Mesenchymal stem cell (in vitro differentiated cells and primary cell): ENCODE measurements at regions not wholly inside any gene's neighbourhood (a gene's known extent, or its start where the extent isn't known, plus 50 kb on each side); places are given as distances from the start of the nearest gene placed in this dataset.

ENCODE experiments used
- DNase-seq: peaks from one replicate; pipeline ENCODE4 v3.0.0-alpha.2; 2013
- H2AFZ ChIP-seq: one replicate; pipeline ENCODE4 v1.6.1; 2013; ENCODE audit warnings: low read depth, mild to moderate bottlenecking, control low read depth, inconsistent platforms, low read length, moderate library complexity
- H2AK5ac ChIP-seq: 2 replicates; pipeline ENCODE4 v1.6.1; 2013; ENCODE audit warnings: low read length, moderate library complexity, mild to moderate bottlenecking, inconsistent platforms; ENCODE audit not compliant: severe bottlenecking
- H2BK120ac ChIP-seq: one replicate; pipeline ENCODE4 v1.6.1; 2013; ENCODE audit warnings: low read depth, mild to moderate bottlenecking, inconsistent platforms, low read length, moderate library complexity
- H2BK12ac ChIP-seq, 2 experiments: one replicate each; pipeline ENCODE4 v1.6.1; 2013; ENCODE audit warnings: inconsistent platforms in 2 of 2, low read length in 2 of 2, mild to moderate bottlenecking in 2 of 2, moderate library complexity in 2 of 2, control low read depth in 1 of 2
- H2BK15ac ChIP-seq: one replicate; pipeline ENCODE4 v1.6.1; 2013; ENCODE audit warnings: mild to moderate bottlenecking, low read depth, inconsistent platforms; ENCODE audit not compliant: poor library complexity, severe bottlenecking
- H2BK5ac ChIP-seq: 2 replicates; pipeline ENCODE4 v1.6.1; 2013; ENCODE audit warnings: low read depth, mild to moderate bottlenecking, low read length, control low read depth, inconsistent platforms; ENCODE audit not compliant: poor library complexity, severe bottlenecking
- H3K14ac ChIP-seq, 2 experiments: one replicate each; pipeline ENCODE4 v1.6.1; 2013; ENCODE audit warnings: inconsistent platforms in 2 of 2, low read length in 2 of 2, control low read depth in 1 of 2, mild to moderate bottlenecking in 1 of 2, moderate library complexity in 1 of 2
- H3K18ac ChIP-seq, 2 experiments: one replicate each; pipeline ENCODE4 v1.6.1; 2013; ENCODE audit warnings: inconsistent platforms in 2 of 2, low read length in 2 of 2, control low read depth in 1 of 2, low read depth in 1 of 2, mild to moderate bottlenecking in 1 of 2
- H3K23ac ChIP-seq, 2 experiments: one replicate each; pipeline ENCODE4 v1.6.1; 2013; ENCODE audit warnings: inconsistent platforms in 2 of 2, low read length in 2 of 2, mild to moderate bottlenecking in 2 of 2, moderate library complexity in 2 of 2, control low read depth in 1 of 2
- H3K27ac ChIP-seq: 2 replicates; pipeline ENCODE4 v1.5.1; 2013; ENCODE audit warnings: mild to moderate bottlenecking, moderate library complexity, low read length, control low read depth, inconsistent platforms; ENCODE audit not compliant: poor library complexity, severe bottlenecking
- H3K27me3 ChIP-seq, 2 experiments: 2 replicates each; pipeline versions ENCODE4 v1.6.1 to v1.7.0; 2013; ENCODE audit warnings: low read length in 2 of 2, mild to moderate bottlenecking in 2 of 2, moderate library complexity in 2 of 2, control low read depth in 1 of 2, inconsistent platforms in 1 of 2; ENCODE audit not compliant: control insufficient read depth in 1 of 2, insufficient read depth in 1 of 2
- H3K36me3 ChIP-seq, 2 experiments: 2 replicates each; pipeline versions ENCODE4 v1.6.1 to v1.7.0; 2013; ENCODE audit warnings: low read length in 2 of 2, control low read depth in 1 of 2, inconsistent platforms in 1 of 2, low read depth in 1 of 2, mild to moderate bottlenecking in 1 of 2; ENCODE audit not compliant: insufficient read depth in 2 of 2, control insufficient read depth in 1 of 2
- H3K4ac ChIP-seq, 2 experiments: one replicate each; pipeline ENCODE4 v1.6.1; 2013; ENCODE audit warnings: inconsistent platforms in 2 of 2, low read length in 2 of 2, mild to moderate bottlenecking in 2 of 2, moderate library complexity in 2 of 2, control low read depth in 1 of 2, low read depth in 1 of 2
- H3K4me1 ChIP-seq: 2 replicates; pipeline ENCODE4 v1.6.1; 2013; ENCODE audit warnings: low read depth, low read length, control low read depth; ENCODE audit not compliant: control insufficient read depth, insufficient read depth
- H3K4me2 ChIP-seq: 2 replicates; pipeline ENCODE4 v1.6.1; 2013; ENCODE audit warnings: low read length, mild to moderate bottlenecking, inconsistent platforms; ENCODE audit not compliant: poor library complexity, severe bottlenecking
- H3K4me3 ChIP-seq, 2 experiments: 2 replicates each; pipeline versions ENCODE4 v1.5.1 to v1.7.0; 2013; ENCODE audit warnings: low read length in 2 of 2, mild to moderate bottlenecking in 2 of 2, control low read depth in 1 of 2, low read depth in 1 of 2; ENCODE audit not compliant: insufficient read depth in 1 of 2
- H3K79me1 ChIP-seq: replicated peaks from 2 replicates; pipeline ENCODE4 v1.6.1; 2013; ENCODE audit warnings: mild to moderate bottlenecking, control low read depth, low read length, inconsistent platforms; ENCODE audit not compliant: poor library complexity, severe bottlenecking
- H3K9ac ChIP-seq: 2 replicates; pipeline ENCODE4 v1.7.0; 2013; ENCODE audit warnings: mild to moderate bottlenecking, low read length, moderate library complexity
- H3K9me3 ChIP-seq: 2 replicates; pipeline ENCODE4 v1.7.0; 2013; ENCODE audit warnings: mild to moderate bottlenecking, low read length; ENCODE audit not compliant: control insufficient read depth
- H4K8ac ChIP-seq: one replicate; pipeline ENCODE4 v1.6.1; 2013; ENCODE audit warnings: inconsistent platforms, mild to moderate bottlenecking, low read length, moderate library complexity
- H4K91ac ChIP-seq: one replicate; pipeline ENCODE4 v1.6.1; 2013; ENCODE audit warnings: mild to moderate bottlenecking, low read length, inconsistent platforms
- whole genome bisulfite sequencing: methylation state at CpG from one replicate; pipeline ENCODE4 v1.1.7; 2013; ENCODE audit warnings: mixed read lengths; 5-methylcytosine and 5-hydroxymethylcytosine counted together

DNA sequence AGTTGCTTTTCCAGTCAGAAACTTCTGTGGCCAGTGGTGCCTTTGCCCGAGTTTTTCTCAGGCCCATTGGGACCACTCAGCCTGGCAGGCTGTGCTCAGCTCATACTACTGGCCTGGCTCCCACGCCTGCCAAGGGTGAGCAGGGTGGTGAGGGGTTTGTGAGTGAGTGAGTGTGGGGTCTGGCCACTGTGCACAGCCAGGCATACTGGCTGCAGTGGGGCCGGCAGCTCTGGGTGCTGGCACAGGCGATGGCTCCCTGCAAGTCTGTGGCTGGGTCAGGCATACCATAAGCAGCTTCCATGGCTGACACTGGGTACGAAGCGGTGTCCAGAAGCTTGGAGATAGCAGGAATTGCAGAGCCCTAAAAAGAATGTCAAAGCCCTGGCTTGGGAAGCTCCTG lies 161.0 kb downstream of the SLITRK6 start:
- no peak overlapping the region for H2BK15ac ChIP-seq
- no peak overlapping the region for H3K27ac ChIP-seq
- H3K9me3 ChIP-seq = peaks cover 14% of the 10 kb centered on the region
- no peak overlapping the region for H3K18ac ChIP-seq
- peak overlapping the region in 1 of 2 experiments; percentile 21 for H2BK12ac ChIP-seq
- no peak overlapping the region for H2AK5ac ChIP-seq
- H3K4me2 ChIP-seq = no peak overlapping the region
- no peak overlapping the region for H3K23ac ChIP-seq
- H4K8ac ChIP-seq = peak overlapping the region; percentile 45
- H2BK120ac ChIP-seq = no peak overlapping the region
- no peak overlapping the region for H3K4ac ChIP-seq
- 96% methylated on average over 6 of the region's 6 CpGs for WGBS
- no peaks in the 10 kb centered on the region for H3K36me3 ChIP-seq
- H2AFZ ChIP-seq = no peak overlapping the region
- H3K4me3 ChIP-seq = no peak overlapping the region
- H3K14ac ChIP-seq = no peak overlapping the region
- no peak overlapping the region for H2BK5ac ChIP-seq
- H3K9ac ChIP-seq = no peak overlapping the region
- DNase-seq = no peak
- H4K91ac ChIP-seq = peak overlapping the region; percentile 43
- no peaks in the 10 kb centered on the region for H3K27me3 ChIP-seq
- no peaks in the 10 kb centered on the region for H3K4me1 ChIP-seq
- H3K79me1 ChIP-seq = no peaks in the 10 kb centered on the region

- no peaks in the 10 kb centered on the region for H3K27me3 ChIP-seq
- no peak overlapping the region for H3K23ac ChIP-seq
- no peaks in the 10 kb centered on the region for H3K79me1 ChIP-seq
- WGBS = 68% methylated on average over 2 of the region's 3 CpGs
- no peak overlapping the region for H4K8ac ChIP-seq
- no peak overlapping the region for H3K4ac ChIP-seq
- H3K27ac ChIP-seq = no peak overlapping the region
- no peak overlapping the region for H3K9ac ChIP-seq
- H3K4me1 ChIP-seq = no peaks in the 10 kb centered on the region
- H2BK5ac ChIP-seq = no peak overlapping the region
- H3K9me3 ChIP-seq = no peaks in the 10 kb centered on the region
- no peak overlapping the region for H4K91ac ChIP-seq
- H3K4me3 ChIP-seq = no peak overlapping the region
- peak; percentile 5 for DNase-seq
- no peak overlapping the region for H3K4me2 ChIP-seq
- no peak overlapping the region for H3K14ac ChIP-seq
- no peak overlapping the region for H2AFZ ChIP-seq
- no peak overlapping the region for H2BK120ac ChIP-seq
- no peak overlapping the region for H2BK12ac ChIP-seq
- H2BK15ac ChIP-seq = no peak overlapping the region
- no peak overlapping the region for H3K18ac ChIP-seq
- H3K36me3 ChIP-seq = no peaks in the 10 kb centered on the region
- H2AK5ac ChIP-seq = no peak overlapping the region
These were observed 166.6 kb downstream of the SLITRK6 start for GRCh38 chr13:85632526-85633195.

GRCh38 chr13:85631801-85632200 lies 167.4 kb downstream of the SLITRK6 start:
- Histone ChIP-seq H3K79me1 (no peaks in the 10 kb centered on the region), H2AK5ac (no peak overlapping the region), H3K23ac (no peak overlapping the region), H2AFZ (no peak overlapping the region), H3K14ac (no peak overlapping the region), H3K4me1 (no peaks in the 10 kb centered on the region), H4K8ac (no peak overlapping the region), H4K91ac (no peak overlapping the region), H2BK15ac (no peak overlapping the region), H3K18ac (no peak overlapping the region), H3K9me3 (no peaks in the 10 kb centered on the region), H2BK5ac (no peak overlapping the region), H3K27me3 (no peaks in the 10 kb centered on the region), H3K9ac (no peak overlapping the region), H2BK120ac (no peak overlapping the region), H3K4ac (no peak overlapping the region), H3K4me3 (no peak overlapping the region), H3K4me2 (no peak overlapping the region), H3K36me3 (no peaks in the 10 kb centered on the region), H3K27ac (no peak overlapping the region), H2BK12ac (no peak overlapping the region)
- WGBS = 90% methylated on average over 2 of the region's 4 CpGs
- peak; percentile 16 for DNase-seq

DNA sequence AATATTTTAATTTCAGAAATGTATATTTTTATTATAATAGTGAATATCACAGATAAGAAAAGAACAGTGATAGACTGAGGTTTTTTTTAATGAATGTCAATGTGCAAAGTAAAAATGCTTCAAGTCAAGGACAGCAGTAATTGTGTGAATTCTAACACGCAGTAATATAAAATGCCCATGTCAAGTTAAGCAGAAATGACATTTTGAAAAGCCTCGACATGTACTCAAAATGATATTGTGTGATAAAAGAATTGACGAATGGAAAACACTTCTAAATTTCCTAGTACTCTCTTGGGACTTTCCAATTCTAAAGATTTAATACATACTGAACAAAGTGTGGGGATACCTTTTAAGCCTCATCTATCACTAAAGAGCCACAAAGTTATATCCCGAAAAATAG lies 172.6 kb downstream of the SLITRK6 start:
- no peak overlapping the region for H3K4me2 ChIP-seq
- H2AFZ ChIP-seq = no peak overlapping the region
- H2BK15ac ChIP-seq = no peak overlapping the region
- 89% methylated on average over 2 of the region's 4 CpGs for WGBS
- DNase-seq = no peak
- H3K9ac ChIP-seq = no peak overlapping the region
- H2BK12ac ChIP-seq = no peak overlapping the region
- no peaks in the 10 kb centered on the region for H3K79me1 ChIP-seq
- no peaks in the 10 kb centered on the region for H3K9me3 ChIP-seq
- no peak overlapping the region for H2AK5ac ChIP-seq
- no peak overlapping the region for H3K23ac ChIP-seq
- no peak overlapping the region for H3K14ac ChIP-seq
- no peak overlapping the region for H3K27ac ChIP-seq
- no peak overlapping the region for H2BK5ac ChIP-seq
- no peaks in the 10 kb centered on the region for H3K27me3 ChIP-seq
- H2BK120ac ChIP-seq = no peak overlapping the region
- no peaks in the 10 kb centered on the region for H3K4me1 ChIP-seq
- H4K91ac ChIP-seq = no peak overlapping the region
- no peak overlapping the region for H4K8ac ChIP-seq
- H3K4ac ChIP-seq = no peak overlapping the region
- no peak overlapping the region for H3K4me3 ChIP-seq
- no peaks in the 10 kb centered on the region for H3K36me3 ChIP-seq
- H3K18ac ChIP-seq = no peak overlapping the region
